GM19397 (cell line): ENCODE measurements at regions not wholly inside any gene's neighbourhood (a gene's known extent, or its start where the extent isn't known, plus 50 kb on each side); places are given as distances from the start of the nearest gene placed in this dataset.

ENCODE experiments used
- ATAC-seq: cut with Tn5 transposase; IDR thresholded peaks from one replicate; pipeline ENCODE4 v1.9.1; 2021; ENCODE audit warnings: mild to moderate bottlenecking, moderate library complexity; ENCODE audit not compliant: unreplicated experiment

DNA sequence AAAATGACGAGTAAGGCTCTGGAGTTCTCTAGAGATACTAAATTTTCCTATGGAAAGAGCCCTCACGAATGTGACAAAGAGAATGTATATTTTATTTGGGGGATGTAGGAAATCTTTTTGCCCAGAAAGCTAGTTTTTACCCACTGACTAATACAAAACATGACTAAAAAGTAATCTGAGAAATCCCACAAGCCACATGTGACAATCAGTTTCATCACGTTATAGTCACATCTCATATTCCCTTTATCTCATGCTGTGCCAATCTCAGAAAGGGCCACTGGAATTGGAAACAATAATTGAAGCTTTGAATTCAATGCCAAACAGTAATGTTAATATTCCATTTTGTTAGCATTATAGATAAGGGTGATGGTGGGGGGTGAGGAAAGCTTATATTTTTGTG is 509.0 kb upstream of the GOLIM4 start:
- no peak for ATAC-seq

DNA sequence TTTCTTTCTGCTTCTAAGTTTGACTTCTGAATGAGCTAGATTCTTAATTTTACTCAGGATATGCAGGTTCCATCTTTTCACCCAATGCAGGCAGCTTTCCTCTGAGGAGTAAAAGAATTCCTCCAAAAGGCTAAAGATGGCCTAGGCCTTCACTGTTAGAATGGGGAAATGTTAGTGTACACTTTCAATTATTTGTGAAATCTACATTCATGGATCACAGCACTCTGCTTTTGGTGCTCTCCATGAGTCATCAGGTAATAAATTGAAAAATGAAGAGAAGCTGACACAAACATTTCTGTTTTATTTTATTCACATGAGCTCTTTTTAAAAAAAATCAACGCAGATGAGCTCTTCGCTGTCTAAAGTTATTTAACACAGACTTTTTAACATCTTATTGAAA is 502.5 kb upstream of the GOLIM4 start:
- ATAC-seq, result no peak

GRCh38 chr3:168596175-168596823 is 500.6 kb upstream of the GOLIM4 start:
- ATAC-seq, result no peak

GRCh38 chr3:168591587-168591986 is 495.9 kb upstream of the GOLIM4 start:
- ATAC-seq, result no peak

DNA sequence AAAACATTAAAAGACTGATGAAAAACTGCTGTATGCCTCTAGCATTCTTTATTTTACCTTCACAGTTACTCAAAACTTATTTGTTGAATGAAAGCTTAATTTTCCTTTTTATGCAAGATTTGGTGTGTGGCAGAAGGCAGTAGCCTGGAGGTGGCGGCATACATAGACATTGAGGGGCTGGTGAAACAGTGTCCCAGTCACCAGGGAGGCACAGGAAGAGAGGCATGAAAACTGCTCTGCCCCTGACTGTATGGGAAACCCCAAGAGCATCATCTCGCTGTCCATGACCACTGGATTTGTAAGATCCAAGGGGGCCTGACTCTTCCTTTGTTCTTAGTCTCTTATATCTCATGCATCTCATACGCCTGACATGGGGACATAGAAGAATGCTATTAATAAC is 493.7 kb upstream of the GOLIM4 start:
- no peak for ATAC-seq

GRCh38 chr3:168585544-168585943 is 489.8 kb upstream of the GOLIM4 start:
- ATAC-seq, result no peak

GRCh38 chr3:168583977-168584376 is 488.3 kb upstream of the GOLIM4 start:
- ATAC-seq, result no peak

DNA sequence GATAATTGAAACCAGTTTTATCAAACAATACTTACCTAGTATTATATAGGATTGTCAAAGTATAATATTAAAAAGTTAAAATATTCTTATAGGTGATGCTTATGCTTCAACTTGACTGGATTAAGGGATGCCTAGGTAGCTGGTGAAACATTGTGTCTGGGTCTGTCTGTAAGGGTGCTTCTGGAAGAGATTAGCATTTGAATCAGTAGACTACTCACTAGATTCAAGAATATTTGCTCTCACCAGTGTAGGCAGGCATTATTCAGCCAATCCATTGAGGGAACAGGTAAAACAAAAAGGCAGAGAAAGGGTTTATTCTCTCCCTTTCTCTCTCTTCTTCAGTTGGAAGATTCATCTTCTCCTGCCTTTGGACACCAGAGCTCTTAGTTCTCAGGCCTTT is 486.8 kb upstream of the GOLIM4 start:
- no peak for ATAC-seq

- ATAC-seq, result no peak
These were observed 486.1 kb upstream of the GOLIM4 start for GRCh38 chr3:168581771-168582225.

- ATAC-seq, result no peak
These were observed 483.3 kb upstream of the GOLIM4 start for GRCh38 chr3:168579010-168579409.

DNA sequence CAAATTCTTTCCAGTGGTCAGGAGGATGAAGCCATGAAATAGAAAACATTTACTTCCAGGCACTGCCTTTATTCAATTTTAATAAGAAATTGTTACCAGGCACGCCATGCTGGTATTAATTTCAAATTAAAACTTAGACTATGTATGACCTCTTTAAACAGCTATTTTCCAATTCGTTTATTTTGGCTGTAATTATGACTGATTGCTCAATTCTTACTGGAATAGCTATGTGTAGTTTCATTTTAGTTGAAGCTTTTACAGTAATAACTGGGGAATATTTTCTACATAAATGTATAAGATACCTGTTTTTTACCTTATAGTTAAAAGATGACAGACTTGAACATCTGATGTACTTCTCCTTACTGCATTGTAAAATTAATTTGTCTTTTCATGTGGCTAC is 480.0 kb upstream of the GOLIM4 start:
- ATAC-seq, result no peak

- ATAC-seq, result no peak
These were observed 478.9 kb upstream of the GOLIM4 start for GRCh38 chr3:168574455-168575158.

DNA sequence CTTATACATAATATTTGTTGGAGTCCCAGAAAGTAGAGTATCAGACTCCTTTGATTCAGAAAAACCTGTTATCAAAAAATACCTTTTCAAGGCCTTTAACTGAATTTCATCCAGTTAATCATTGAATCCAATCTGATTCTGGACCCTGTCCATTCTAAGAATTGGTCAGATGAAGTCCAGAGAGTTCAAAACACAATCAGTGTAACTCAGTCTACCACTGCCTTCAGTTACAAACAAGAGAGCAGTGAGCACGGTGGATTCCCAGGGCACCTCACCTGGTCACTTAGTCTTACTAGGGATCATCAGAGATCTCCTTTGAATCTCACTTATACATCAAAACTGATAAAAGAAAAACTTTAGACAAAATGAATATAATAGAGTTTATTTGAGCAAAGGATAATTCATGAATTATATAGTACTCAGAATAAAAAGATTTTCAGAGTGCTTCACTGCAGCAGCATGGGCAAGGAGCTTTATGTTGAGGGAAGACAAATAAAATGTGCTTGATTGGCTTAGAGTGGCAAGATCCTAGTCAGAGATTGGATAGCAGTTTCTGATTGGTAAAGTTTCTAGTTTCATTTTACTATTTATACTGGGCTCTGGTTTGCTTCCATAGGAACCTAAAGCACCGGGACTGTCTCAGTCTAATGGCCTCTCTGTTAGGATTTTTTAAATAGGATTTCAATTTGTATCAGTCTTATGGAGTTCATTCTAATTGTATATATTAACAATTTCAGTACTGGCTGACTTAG is 474.9 kb upstream of the GOLIM4 start:
- no peak for ATAC-seq

DNA sequence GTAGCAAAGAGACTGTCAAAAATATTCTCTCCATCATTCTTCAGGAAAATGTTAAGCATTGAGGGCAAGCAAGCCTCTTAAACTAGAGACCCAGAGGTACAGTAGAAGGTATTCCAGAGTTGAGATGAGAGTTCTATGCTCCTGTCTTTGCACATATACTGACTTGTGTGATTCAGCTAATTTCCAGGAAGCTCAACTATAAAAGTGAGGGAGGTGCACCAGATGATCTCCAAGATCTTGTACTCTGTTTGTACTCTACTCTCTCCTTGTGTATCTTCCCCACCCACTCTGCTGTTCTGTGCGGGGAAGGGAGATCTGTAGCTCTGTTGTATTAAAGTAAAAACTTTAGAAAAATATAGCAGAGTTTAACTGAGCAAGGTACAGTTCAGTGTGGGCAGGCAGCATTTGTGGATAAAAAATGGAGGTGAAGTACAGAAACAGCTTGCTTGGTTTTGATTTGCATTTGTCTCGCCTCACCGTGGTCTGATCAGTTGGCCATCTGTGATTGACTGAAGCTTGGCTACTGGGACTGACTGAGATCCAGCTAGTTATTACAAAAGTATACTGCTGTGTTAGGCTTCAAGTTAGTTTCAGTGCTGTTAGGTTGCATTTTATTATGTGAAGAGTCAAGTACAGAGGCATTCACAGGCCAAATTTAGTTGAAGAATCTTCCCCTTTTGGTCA is 463.1 kb upstream of the GOLIM4 start:
- ATAC-seq, result no peak

- ATAC-seq, result no peak
These were observed 456.5 kb upstream of the GOLIM4 start for GRCh38 chr3:168552251-168552650.

DNA sequence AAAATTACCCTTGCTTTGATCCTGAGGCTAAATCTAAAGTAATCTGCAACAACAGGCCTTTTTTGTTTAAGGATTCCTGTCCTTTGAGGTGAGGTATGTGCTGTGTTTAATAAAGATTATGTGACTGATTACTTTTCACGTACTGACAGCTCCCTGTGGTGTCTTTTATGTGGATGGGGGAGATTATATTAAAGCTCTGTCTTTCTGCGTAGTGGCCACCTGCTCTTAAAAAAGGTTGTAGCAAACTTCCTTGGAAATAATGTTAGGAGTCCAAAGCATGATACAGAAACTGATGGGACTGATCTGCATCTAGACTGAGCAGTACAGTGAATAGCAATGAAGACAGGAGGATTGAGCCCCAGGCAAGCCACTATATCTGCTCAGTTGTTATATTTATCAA is 453.0 kb upstream of the GOLIM4 start:
- ATAC-seq, result no peak

- ATAC-seq, result no peak
These were observed 451.0 kb upstream of the GOLIM4 start for GRCh38 chr3:168546707-168547106.

DNA sequence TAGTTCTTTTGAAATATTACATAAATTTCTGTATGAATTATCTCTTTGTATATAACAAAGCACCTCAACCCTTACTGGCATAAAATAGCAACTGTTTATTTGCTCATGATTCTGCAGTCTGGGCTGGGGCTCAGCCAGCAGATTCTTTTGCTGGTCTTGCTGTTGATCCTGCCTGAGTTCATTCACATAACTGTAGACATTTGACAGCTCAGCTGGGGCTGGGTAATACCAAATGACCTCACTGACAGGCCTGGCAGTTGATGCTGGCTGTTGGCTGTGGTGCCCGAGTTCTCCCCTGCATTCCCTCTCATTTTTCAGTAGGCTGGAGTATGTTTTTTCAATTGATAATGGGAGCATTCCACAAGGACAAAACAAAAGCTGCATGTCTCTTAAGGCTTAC is 449.9 kb upstream of the GOLIM4 start:
- no peak for ATAC-seq

DNA sequence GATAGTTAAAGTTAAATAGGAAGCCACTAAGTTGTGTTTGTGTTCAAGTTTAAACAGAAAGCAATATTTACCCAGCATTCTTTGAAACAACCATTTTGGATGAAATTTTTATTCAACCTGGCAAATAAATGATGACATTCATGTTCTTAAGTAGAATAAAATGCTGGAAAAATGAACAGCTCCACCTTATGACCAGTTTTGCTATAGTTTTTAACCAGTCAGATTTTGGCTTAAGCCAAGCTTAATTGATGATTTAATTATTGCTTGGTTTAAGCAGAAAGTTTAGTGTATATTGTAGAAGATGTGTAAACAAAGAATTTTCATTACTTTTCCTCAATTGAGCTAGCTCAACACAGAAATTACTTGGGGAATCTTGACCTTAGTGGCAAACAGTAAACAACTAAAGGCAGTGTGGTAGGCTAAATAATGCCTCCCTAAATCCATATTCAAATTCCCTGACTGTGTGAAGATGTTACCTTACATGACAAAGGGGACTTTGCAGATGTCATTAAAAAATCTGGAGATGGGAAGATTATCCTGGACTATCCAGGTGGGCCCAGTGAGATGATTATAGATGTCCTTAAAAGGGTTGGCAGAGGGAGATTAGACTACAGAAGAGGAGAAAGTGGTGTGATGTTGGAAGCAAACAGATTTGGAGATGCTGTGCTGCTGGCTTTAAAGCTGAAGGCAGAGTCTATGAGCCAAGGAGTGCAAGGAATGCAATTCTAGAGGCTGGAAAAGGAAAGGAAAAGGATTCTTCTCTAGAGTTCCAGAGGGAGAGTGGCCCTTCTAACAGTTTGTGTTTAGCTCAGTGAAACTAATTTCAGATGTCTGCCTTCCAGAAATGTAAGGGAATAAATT is 448.6 kb upstream of the GOLIM4 start:
- no peak for ATAC-seq

GRCh38 chr3:168540726-168541125 is 445.0 kb upstream of the GOLIM4 start:
- ATAC-seq, result no peak
